Keratinocyte (primary cell): ENCODE measurements at regions not wholly inside any gene's neighbourhood (a gene's known extent, or its start where the extent isn't known, plus 50 kb on each side); places are given as distances from the start of the nearest gene placed in this dataset.
A peak's percentile ranks its signal among the peaks of the same experiment; 100 is the strongest.

Experiments used
- DNase-seq: peaks from one replicate; pipeline ENCODE4 v3.0.0-alpha.2; 2011; ENCODE audit warnings: low read depth, missing footprints, low spot score
- FAIRE-seq: peaks from 2 replicates; lab custom pipeline; 2011; peaks lifted over from hg19 to GRCh38; lab: Jason Lieb, UNC
- H2AFZ ChIP-seq: 2 replicates; pipeline ENCODE4 v1.6.0; 2012; ENCODE audit warnings: low read length, control low read depth, inconsistent platforms; ENCODE audit not compliant: control insufficient read depth
- H3K27ac ChIP-seq: 2 replicates; pipeline ENCODE4 v1.5.1; 2011; ENCODE audit warnings: low read length; ENCODE audit not compliant: control insufficient read depth, insufficient read depth
- H3K27me3 ChIP-seq: 3 replicates; pipeline ENCODE4 v1.6.0; 2011; ENCODE audit warnings: low read length; ENCODE audit not compliant: control insufficient read depth, insufficient read depth; ENCODE audit errors: extremely low read depth
- H3K36me3 ChIP-seq, 2 experiments: 2 replicates in 1 of 2; 3 replicates in 1 of 2; pipeline ENCODE4 v1.5.1; 2011; ENCODE audit warnings: low read length in 2 of 2, mild to moderate bottlenecking in 1 of 2; ENCODE audit not compliant: control insufficient read depth in 2 of 2, insufficient read depth in 2 of 2; ENCODE audit errors: extremely low read depth in 1 of 2
- H3K4me1 ChIP-seq: 3 replicates; pipeline ENCODE4 v1.5.1; 2011; ENCODE audit warnings: low read length; ENCODE audit not compliant: control insufficient read depth, insufficient read depth; ENCODE audit errors: extremely low read depth
- H3K4me2 ChIP-seq: 3 replicates; pipeline ENCODE4 v1.6.0; 2011; ENCODE audit warnings: low read depth, low read length; ENCODE audit not compliant: control insufficient read depth, insufficient read depth; ENCODE audit errors: extremely low read depth
- H3K4me3 ChIP-seq, 3 experiments: fragments of 200-600 bp in 1 of 3; sonication (generic) in 1 of 3; 2 replicates in 2 of 3; 3 replicates in 1 of 3; pipeline ENCODE4 v1.5.1; 2011 to 2016; ENCODE audit warnings: low read length in 3 of 3, mild to moderate bottlenecking in 3 of 3, control low read depth in 2 of 3, inconsistent platforms in 1 of 3, low read depth in 1 of 3, mixed read lengths in 1 of 3, mixed run types in 1 of 3, moderate library complexity in 1 of 3; ENCODE audit not compliant: control insufficient read depth in 2 of 3, insufficient read depth in 2 of 3; ENCODE audit errors: extremely low read depth in 1 of 3
- H3K79me2 ChIP-seq: 2 replicates; pipeline ENCODE4 v1.6.0; 2012; ENCODE audit warnings: low read length; ENCODE audit not compliant: control insufficient read depth, insufficient read depth
- H3K9ac ChIP-seq: 3 replicates; pipeline ENCODE4 v1.6.0; 2011; ENCODE audit warnings: low read length; ENCODE audit not compliant: control insufficient read depth, insufficient read depth; ENCODE audit errors: extremely low read depth
- H3K9me1 ChIP-seq: 3 replicates; pipeline ENCODE4 v1.6.0; 2011; ENCODE audit warnings: low read length; ENCODE audit not compliant: control insufficient read depth, insufficient read depth; ENCODE audit errors: extremely low read depth
- H3K9me3 ChIP-seq: 2 replicates; pipeline ENCODE4 v1.5.1; 2012; ENCODE audit warnings: low read depth, low read length; ENCODE audit not compliant: control insufficient read depth
- H4K20me1 ChIP-seq: 3 replicates; pipeline ENCODE4 v1.6.0; 2011; ENCODE audit warnings: low read length; ENCODE audit not compliant: control insufficient read depth, insufficient read depth; ENCODE audit errors: extremely low read depth
- EZH2 ChIP-seq: IDR thresholded peaks from one replicate; pipeline ENCODE4 v1.6.1; 2012; ENCODE audit warnings: inconsistent platforms, mild to moderate bottlenecking, low read length, moderate library complexity
- dilution Hi-C: fragments of 300-500 bp; cut with MboI; formaldehyde crosslinking; loops from one replicate; pipeline ENCODE4 v1.7.0; 2020; ENCODE audit warnings: low sequenced_read_pairs; ENCODE audit not compliant: extremely low pct_ligation_motif_present
- TF ChIP-seq, protein P1 (sequence below), 3 experiments: IDR thresholded peaks in 1 of 3; conservative IDR thresholded peaks in 1 of 3; optimal IDR thresholded peaks in 1 of 3; 2 replicates in 2 of 3; 3 replicates in 1 of 3; pipeline versions ENCODE3 to v1.5.1; 2011; ENCODE audit warnings: low read length in 3 of 3, mild to moderate bottlenecking in 3 of 3, moderate library complexity in 2 of 3, control low read depth in 1 of 3, inconsistent platforms in 1 of 3; ENCODE audit not compliant: insufficient read depth in 2 of 3; ENCODE audit errors: extremely low read depth in 1 of 3

GRCh38 chr1:199272139-199272544, 633.3 kb downstream of the PTPRC start:
- Histone ChIP-seq H3K4me2 (peak overlapping the region; percentile 66), H3K9me1 (no peaks in the 10 kb centered on the region), H3K9me3 (no peaks in the 10 kb centered on the region), H3K4me3 (peak overlapping the region in 1 of 3 experiments; percentile 25), H3K9ac (peak overlapping the region; percentile 18), H2AFZ (peak overlapping the region; percentile 22), H4K20me1 (no peaks in the 10 kb centered on the region), H3K4me1 (peaks cover 29% of the 10 kb centered on the region), H3K27ac (peak overlapping the region; percentile 62), H3K79me2 (no peaks in the 10 kb centered on the region), H3K27me3 (no peaks in the 10 kb centered on the region), H3K36me3 (no peaks in the 10 kb centered on the region)
- dilution Hi-C loops: no loop called here
- no peak for FAIRE-seq
- no peak for DNase-seq
- no peak for TF ChIP-seq EZH2
- TF ChIP-seq, protein P1, sequence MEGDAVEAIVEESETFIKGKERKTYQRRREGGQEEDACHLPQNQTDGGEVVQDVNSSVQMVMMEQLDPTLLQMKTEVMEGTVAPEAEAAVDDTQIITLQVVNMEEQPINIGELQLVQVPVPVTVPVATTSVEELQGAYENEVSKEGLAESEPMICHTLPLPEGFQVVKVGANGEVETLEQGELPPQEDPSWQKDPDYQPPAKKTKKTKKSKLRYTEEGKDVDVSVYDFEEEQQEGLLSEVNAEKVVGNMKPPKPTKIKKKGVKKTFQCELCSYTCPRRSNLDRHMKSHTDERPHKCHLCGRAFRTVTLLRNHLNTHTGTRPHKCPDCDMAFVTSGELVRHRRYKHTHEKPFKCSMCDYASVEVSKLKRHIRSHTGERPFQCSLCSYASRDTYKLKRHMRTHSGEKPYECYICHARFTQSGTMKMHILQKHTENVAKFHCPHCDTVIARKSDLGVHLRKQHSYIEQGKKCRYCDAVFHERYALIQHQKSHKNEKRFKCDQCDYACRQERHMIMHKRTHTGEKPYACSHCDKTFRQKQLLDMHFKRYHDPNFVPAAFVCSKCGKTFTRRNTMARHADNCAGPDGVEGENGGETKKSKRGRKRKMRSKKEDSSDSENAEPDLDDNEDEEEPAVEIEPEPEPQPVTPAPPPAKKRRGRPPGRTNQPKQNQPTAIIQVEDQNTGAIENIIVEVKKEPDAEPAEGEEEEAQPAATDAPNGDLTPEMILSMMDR (optimal IDR thresholded peaks at IDR 0.05 in 1 of 3, IDR thresholded peaks at IDR 0.05 in 1 of 3, conservative IDR thresholded peaks at IDR 0.05 in 1 of 3; ENCODE audit: extremely low read depth in 1 of 3, insufficient read depth in 2 of 3, low read length in 3 of 3): no peak

GRCh38 chr1:199272628-199273086, 633.8 kb downstream of the PTPRC start:
- H4K20me1 ChIP-seq: no peaks in the 10 kb centered on the region
- FAIRE-seq: peak; percentile 70
- peak overlapping the region; percentile 66 for H3K4me2 ChIP-seq
- DNase-seq: peak; percentile 35
- H2AFZ ChIP-seq: no peak overlapping the region
- H3K9me1 ChIP-seq: no peaks in the 10 kb centered on the region
- peak overlapping the region; percentile 7 for H3K9ac ChIP-seq
- H3K4me1 ChIP-seq: peaks cover 29% of the 10 kb centered on the region
- H3K79me2 ChIP-seq: no peaks in the 10 kb centered on the region
- H3K27ac ChIP-seq: peak overlapping the region; percentile 72
- H3K9me3 ChIP-seq: no peaks in the 10 kb centered on the region
- peak overlapping the region in 1 of 3 experiments; percentile 2 for H3K4me3 ChIP-seq
- TF ChIP-seq EZH2: no peak
- TF ChIP-seq, protein P1 (optimal IDR thresholded peaks at IDR 0.05 in 1 of 3, IDR thresholded peaks at IDR 0.05 in 1 of 3, conservative IDR thresholded peaks at IDR 0.05 in 1 of 3; ENCODE audit: extremely low read depth in 1 of 3, insufficient read depth in 2 of 3, low read length in 3 of 3): no peak
- dilution Hi-C loops: no loop called here
- no peaks in the 10 kb centered on the region for H3K36me3 ChIP-seq
- H3K27me3 ChIP-seq: no peaks in the 10 kb centered on the region
